H1 (cell line): ENCODE measurements at regions not wholly inside any gene's neighbourhood (a gene's known extent, or its start where the extent isn't known, plus 50 kb on each side); places are given as distances from the start of the nearest gene placed in this dataset.

Experiments
- CTCF ChIA-PET: fragments of 300-600 bp; sonication (Branson Sonifier 250); formaldehyde crosslinking; loops from one replicate; lab custom pipeline; 2021; ENCODE audit not compliant: partially characterized antibody; lab: Charles Lee
- POLR2A ChIA-PET: fragments of 300-600 bp; sonication (Branson Sonifier 250); formaldehyde crosslinking; loops from one replicate; lab custom pipeline; 2021; ENCODE audit warnings: inconsistent platforms; ENCODE audit not compliant: partially characterized antibody; lab: Charles Lee
- DNase-seq, 2 experiments: peaks; one replicate each; pipeline versions ENCODE4 v3.0.0 to v3.0.0-alpha.2; 2010 to 2022; ENCODE audit warnings: low spot score in 2 of 2, low read depth in 1 of 2, mixed read lengths in 1 of 2
- FAIRE-seq: peaks from 2 replicates; lab custom pipeline; 2011; peaks lifted over from hg19 to GRCh38; lab: Jason Lieb, UNC
- H2AFZ ChIP-seq: 2 replicates; pipeline ENCODE4 v1.8.1; 2012; ENCODE audit warnings: low read length, inconsistent platforms
- H2AK5ac ChIP-seq: 2 replicates; pipeline ENCODE4 v1.6.1; 2013; ENCODE audit warnings: low read depth, low read length
- H2BK120ac ChIP-seq: replicated peaks from 2 replicates; pipeline ENCODE3; 2013; ENCODE audit warnings: low read depth, low read length, inconsistent platforms
- H2BK12ac ChIP-seq: 2 replicates; pipeline ENCODE4 v1.6.1; 2013; ENCODE audit warnings: low read depth, low read length
- H2BK15ac ChIP-seq: 2 replicates; pipeline ENCODE4 v1.6.1; 2013; ENCODE audit warnings: low read length
- H2BK20ac ChIP-seq: 2 replicates; pipeline ENCODE4 v1.6.1; 2013; ENCODE audit warnings: low read length
- H2BK5ac ChIP-seq: 2 replicates; pipeline ENCODE4 v1.6.1; 2013; ENCODE audit warnings: low read depth, low read length
- H3K14ac ChIP-seq: 2 replicates; pipeline ENCODE4 v1.6.1; 2013; ENCODE audit warnings: inconsistent platforms; ENCODE audit not compliant: insufficient read length
- H3K18ac ChIP-seq: 2 replicates; pipeline ENCODE4 v1.6.1; 2013; ENCODE audit warnings: low read length; ENCODE audit errors: extremely low read depth
- H3K23ac ChIP-seq: 2 replicates; pipeline ENCODE4 v1.6.1; 2013; ENCODE audit warnings: inconsistent platforms; ENCODE audit not compliant: insufficient read length
- H3K23me2 ChIP-seq: 2 replicates; pipeline ENCODE4 v1.6.1; 2013; ENCODE audit warnings: low read depth, low read length
- H3K27ac ChIP-seq: 2 replicates; pipeline ENCODE4 v1.6.1; 2011; ENCODE audit warnings: low read depth, low read length, inconsistent platforms
- H3K27me3 ChIP-seq, 4 experiments: replicated peaks in 1 of 4; 1 replicate in 1 of 4; 2 replicates in 3 of 4; pipeline versions ENCODE4 v1.6.1 to v1.8.1; 2011 to 2013; ENCODE audit warnings: low read length in 3 of 4, mild to moderate bottlenecking in 3 of 4, inconsistent platforms in 2 of 4, mixed read lengths in 2 of 4, moderate library complexity in 1 of 4; ENCODE audit not compliant: control insufficient read depth in 3 of 4, insufficient read depth in 3 of 4; ENCODE audit errors: extremely low read depth in 1 of 4
- H3K36me3 ChIP-seq, 4 experiments: 2 replicates each; pipeline versions ENCODE4 v1.6.1 to v1.8.1; 2011 to 2013; ENCODE audit warnings: mild to moderate bottlenecking in 4 of 4, low read length in 3 of 4, moderate library complexity in 2 of 4, control low read depth in 1 of 4, inconsistent platforms in 1 of 4; ENCODE audit not compliant: insufficient read depth in 4 of 4, control insufficient read depth in 2 of 4
- H3K4ac ChIP-seq: replicated peaks from 2 replicates; pipeline ENCODE3; 2013; ENCODE audit warnings: low read length, low read depth, mixed read lengths, inconsistent platforms; ENCODE audit not compliant: insufficient read length
- H3K4me1 ChIP-seq, 4 experiments: replicated peaks in 1 of 4; 1 replicate in 1 of 4; 2 replicates in 3 of 4; pipeline versions ENCODE4 v1.6.1 to v1.8.1; 2011 to 2013; ENCODE audit warnings: low read length in 3 of 4, inconsistent platforms in 2 of 4, mixed read lengths in 1 of 4; ENCODE audit not compliant: insufficient read depth in 4 of 4, control insufficient read depth in 3 of 4
- H3K4me2 ChIP-seq, 2 experiments: 2 replicates each; pipeline versions ENCODE4 v1.6.1 to v1.8.1; 2011 to 2013; ENCODE audit warnings: low read depth in 2 of 2, low read length in 2 of 2, control low read depth in 1 of 2, inconsistent platforms in 1 of 2, mild to moderate bottlenecking in 1 of 2; ENCODE audit not compliant: insufficient read depth in 1 of 2
- H3K4me3 ChIP-seq, 4 experiments: fragments of 200-600, 300-600 bp in 1 of 4; sonication (generic), shearing (Covaris generic), sonication (Bioruptor Twin) in 1 of 4; 2 replicates each; pipeline versions ENCODE4 v1.5.1 to v1.8.1; 2011 to 2016; ENCODE audit warnings: low read length in 4 of 4, low read depth in 3 of 4, control low read depth in 2 of 4, inconsistent platforms in 2 of 4, mild to moderate bottlenecking in 2 of 4, mixed read lengths in 1 of 4, moderate library complexity in 1 of 4; ENCODE audit not compliant: insufficient read depth in 2 of 4; ENCODE audit errors: extremely low read depth in 1 of 4
- H3K56ac ChIP-seq: replicated peaks from 2 replicates; pipeline ENCODE3; 2013; ENCODE audit warnings: low read depth, mild to moderate bottlenecking, mixed read lengths, low read length, inconsistent platforms; ENCODE audit not compliant: insufficient read length
- H3K79me1 ChIP-seq: 2 replicates; pipeline ENCODE4 v1.6.1; 2013; ENCODE audit warnings: low read depth, low read length, control low read depth
- H3K79me2 ChIP-seq, 2 experiments: 2 replicates each; pipeline versions ENCODE4 v1.6.1 to v1.8.1; 2012 to 2013; ENCODE audit warnings: low read length in 2 of 2, mild to moderate bottlenecking in 2 of 2, inconsistent platforms in 1 of 2; ENCODE audit not compliant: insufficient read depth in 2 of 2, control insufficient read depth in 1 of 2
- H3K9ac ChIP-seq, 4 experiments: replicated peaks in 1 of 4; 1 replicate in 1 of 4; 2 replicates in 3 of 4; pipeline versions ENCODE4 v1.6.1 to v1.8.1; 2011 to 2013; ENCODE audit warnings: low read depth in 3 of 4, low read length in 3 of 4, control low read depth in 2 of 4, mild to moderate bottlenecking in 2 of 4, moderate library complexity in 2 of 4, inconsistent platforms in 1 of 4; ENCODE audit errors: extremely low read depth in 1 of 4
- H3K9me3 ChIP-seq, 2 experiments: 2 replicates each; pipeline versions ENCODE4 v1.6.1 to v1.8.1; 2012 to 2013; ENCODE audit warnings: mild to moderate bottlenecking in 2 of 2, moderate library complexity in 2 of 2, control low read depth in 1 of 2, inconsistent platforms in 1 of 2, low read depth in 1 of 2, low read length in 1 of 2, mixed read lengths in 1 of 2; ENCODE audit not compliant: insufficient read depth in 2 of 2
- H4K20me1 ChIP-seq, 2 experiments: replicated peaks in 1 of 2; 2 replicates each; pipeline versions ENCODE3 to v1.8.1; 2011 to 2013; ENCODE audit warnings: inconsistent platforms in 2 of 2, low read length in 2 of 2, mild to moderate bottlenecking in 1 of 2; ENCODE audit not compliant: insufficient read depth in 2 of 2, control insufficient read depth in 1 of 2
- H4K5ac ChIP-seq: 2 replicates; pipeline ENCODE4 v1.6.1; 2013; ENCODE audit warnings: low read length, low read depth, mixed read lengths, inconsistent platforms; ENCODE audit not compliant: insufficient read length
- H4K8ac ChIP-seq: 2 replicates; pipeline ENCODE4 v1.8.0; 2013; ENCODE audit warnings: mild to moderate bottlenecking, moderate library complexity, low read length, inconsistent platforms; ENCODE audit not compliant: insufficient read depth; ENCODE audit errors: extremely low read depth
- H4K91ac ChIP-seq: replicated peaks from 2 replicates; pipeline ENCODE3; 2013; ENCODE audit warnings: low read length, mixed read lengths, inconsistent platforms; ENCODE audit not compliant: insufficient read length
- RAD21 ChIP-seq, 2 experiments: IDR thresholded peaks in 1 of 2; conservative IDR thresholded peaks in 1 of 2; 2 replicates each; pipeline ENCODE4 v1.6.1; 2011; ENCODE audit warnings: low read depth in 2 of 2, low read length in 2 of 2, improper control_type of control experiment in 1 of 2, inconsistent platforms in 1 of 2, mild to moderate bottlenecking in 1 of 2, moderate library complexity in 1 of 2
- RBBP5 ChIP-seq: IDR thresholded peaks from 2 replicates; pipeline ENCODE4 v1.7.1; 2012; ENCODE audit warnings: low read depth, mild to moderate bottlenecking, inconsistent platforms, low read length, moderate library complexity, borderline replicate concordance
- SIRT6 ChIP-seq: IDR thresholded peaks from one replicate; pipeline ENCODE4 v1.7.1; 2012; ENCODE audit warnings: low read length, inconsistent platforms
- WGBS, 2 experiments: shearing (Covaris generic) in 1 of 2; methylation state at CpG; one replicate each; pipeline versions ENCODE4 v1.1.6 to v1.1.7; 2013 to 2015; ENCODE audit warnings: low lambda C conversion rate in 2 of 2, mixed read lengths in 2 of 2, inconsistent platforms in 1 of 2, low coverage in 1 of 2, missing lambda C conversion rate in 1 of 2; ENCODE audit not compliant: insufficient replicate concordance in 2 of 2, insufficient coverage in 1 of 2, insufficient read length in 1 of 2; ENCODE audit errors: extremely low coverage in 1 of 2, missing lambda C conversion rate in 1 of 2; 5-methylcytosine and 5-hydroxymethylcytosine counted together

DNA sequence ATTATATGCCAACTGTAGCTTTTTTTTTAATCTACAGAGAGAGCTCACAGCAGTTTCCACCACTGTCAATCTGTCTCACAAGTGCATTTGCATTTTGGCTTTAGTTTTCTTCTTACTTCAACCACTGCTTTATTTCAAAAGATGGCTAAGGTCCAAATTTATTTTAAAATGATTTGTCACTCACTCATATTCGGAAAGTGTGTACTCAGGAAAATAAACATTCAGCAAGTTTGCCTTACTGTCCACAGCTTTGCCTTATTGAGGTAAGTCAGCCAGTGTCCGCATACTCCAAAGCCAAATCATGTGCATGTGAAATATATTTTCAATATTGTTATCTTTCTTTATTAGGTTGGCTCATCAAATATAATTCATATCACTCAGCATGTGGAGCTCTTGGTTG is 240.7 kb upstream of the ARHGEF26 start:
- WGBS, 2 experiments: 80% methylated on average over 2 of the region's 2 CpGs; no CpG with 5 or more reads in 1 of the 2 experiments
- Histone ChIP-seq H2BK12ac (no peak overlapping the region), H2AK5ac (no peak overlapping the region), H4K20me1 (no peaks in the 10 kb centered on the region), H3K79me1 (no peaks in the 10 kb centered on the region), H3K4me2 (no peak overlapping the region), H3K23me2 (no peaks in the 10 kb centered on the region), H2BK20ac (no peak overlapping the region), H2AFZ (no peak overlapping the region), H3K9me3 (no peaks in the 10 kb centered on the region), H3K56ac (no peak overlapping the region), H4K5ac (no peak overlapping the region), H3K14ac (no peak overlapping the region), H3K36me3 (no peaks in the 10 kb centered on the region), H2BK15ac (no peak overlapping the region), H3K27ac (no peak overlapping the region), H4K8ac (no peak overlapping the region), H3K4me1 (no peaks in the 10 kb centered on the region), H4K91ac (no peak overlapping the region), H3K79me2 (no peaks in the 10 kb centered on the region), H2BK120ac (no peak overlapping the region), H3K4ac (no peak overlapping the region), H3K27me3 (no peaks in the 10 kb centered on the region), H2BK5ac (no peak overlapping the region), H3K9ac (no peak overlapping the region), H3K23ac (no peak overlapping the region), H3K4me3 (no peak overlapping the region), H3K18ac (no peak overlapping the region)
- DNase-seq (no peak), FAIRE-seq (no peak)
- CTCF ChIA-PET: interaction anchor here (0.6 kb wide), 2 partner anchors 9 to 11 kb away, joined by 3 read pairs; no protein-coding TSS in a partner anchor
- POLR2A ChIA-PET: no interaction called here
- TF ChIP-seq RAD21 (IDR thresholded peaks at IDR 0.05 in 1 of 2, conservative IDR thresholded peaks at IDR 0.05 in 1 of 2; ENCODE audit: low read depth in 2 of 2, low read length in 2 of 2) (no peak), RBBP5 (no peak), SIRT6 (no peak)
